ENCODE measurements at regions not wholly inside any gene's neighbourhood (a gene's known extent, or its start where the extent isn't known, plus 50 kb on each side); places are given as distances from the start of the nearest gene placed in this dataset.

- TF ChIP-seq CTCF (IDR thresholded peaks at IDR 0.05; ENCODE audit: unreplicated experiment) = no peak
- no peaks in the 10 kb centered on the region for H3K36me3 Mint-ChIP-seq
- no peak for DNase-seq (ENCODE audit: low spot score in 2 of 2, unreplicated experiment in 2 of 2)
- peaks cover 2% of the 10 kb centered on the region for H3K27me3 Mint-ChIP-seq (ENCODE audit: low read depth)
- H3K27ac Mint-ChIP-seq = no peak overlapping the region
- H3K4me3 Mint-ChIP-seq = no peak overlapping the region
- no peaks in the 10 kb centered on the region for H3K4me1 Mint-ChIP-seq
- no peaks in the 10 kb centered on the region for H3K9me3 Mint-ChIP-seq
Measured at GRCh38 chr4:23234018-23234417, 541.3 kb downstream of the GBA3 start.

- DNase-seq (ENCODE audit: low spot score in 2 of 2, unreplicated experiment in 2 of 2) = no peak
- Mint-ChIP-seq H3K36me3 (no peaks in the 10 kb centered on the region), H3K27ac (no peak overlapping the region), H3K4me1 (no peaks in the 10 kb centered on the region), H3K27me3 (ENCODE audit: low read depth) (peaks cover 2% of the 10 kb centered on the region), H3K9me3 (no peaks in the 10 kb centered on the region), H3K4me3 (no peak overlapping the region)
- TF ChIP-seq CTCF (IDR thresholded peaks at IDR 0.05; ENCODE audit: unreplicated experiment) = no peak
Measured at GRCh38 chr4:23233596-23233995, 540.9 kb downstream of the GBA3 start.

- TF ChIP-seq CTCF (IDR thresholded peaks at IDR 0.05; ENCODE audit: unreplicated experiment) = no peak
Measured at GRCh38 chr4:23232987-23233386, 540.2 kb downstream of the GBA3 start.

GRCh38 chr4:23225564-23225963 is 532.8 kb downstream of the GBA3 start:
- TF ChIP-seq CTCF (IDR thresholded peaks at IDR 0.05; ENCODE audit: unreplicated experiment) = no peak
- H3K27me3 Mint-ChIP-seq (ENCODE audit: low read depth) = no peaks in the 10 kb centered on the region
- no peak for DNase-seq (ENCODE audit: low spot score in 2 of 2, unreplicated experiment in 2 of 2)
- H3K9me3 Mint-ChIP-seq = no peaks in the 10 kb centered on the region
- no peak overlapping the region for H3K4me3 Mint-ChIP-seq
- H3K27ac Mint-ChIP-seq = no peak overlapping the region
- no peaks in the 10 kb centered on the region for H3K36me3 Mint-ChIP-seq
- H3K4me1 Mint-ChIP-seq = no peaks in the 10 kb centered on the region

More at GRCh38 chr4:23232987-23233386, 540.2 kb downstream of the GBA3 start:
- Mint-ChIP-seq H3K9me3 (no peaks in the 10 kb centered on the region), H3K4me1 (no peaks in the 10 kb centered on the region), H3K36me3 (no peaks in the 10 kb centered on the region), H3K27ac (no peak overlapping the region), H3K4me3 (no peak overlapping the region), H3K27me3 (ENCODE audit: low read depth) (peaks cover 2% of the 10 kb centered on the region)
- DNase-seq (ENCODE audit: low spot score in 2 of 2, unreplicated experiment in 2 of 2) = no peak

- no peaks in the 10 kb centered on the region for H3K9me3 Mint-ChIP-seq
- no peaks in the 10 kb centered on the region for H3K27me3 Mint-ChIP-seq (ENCODE audit: low read depth)
- TF ChIP-seq CTCF (IDR thresholded peaks at IDR 0.05; ENCODE audit: unreplicated experiment) = no peak
- no peaks in the 10 kb centered on the region for H3K36me3 Mint-ChIP-seq
- no peak for DNase-seq (ENCODE audit: low spot score in 2 of 2, unreplicated experiment in 2 of 2)
- no peak overlapping the region for H3K4me3 Mint-ChIP-seq
- H3K4me1 Mint-ChIP-seq = no peaks in the 10 kb centered on the region
- no peak overlapping the region for H3K27ac Mint-ChIP-seq
Measured at GRCh38 chr4:23224684-23225420, 532.1 kb downstream of the GBA3 start.

Measured in mesothelial cell of epicardium (in vitro differentiated cells).